ENCODE measurements at regions not wholly inside any gene's neighbourhood (a gene's known extent, or its start where the extent isn't known, plus 50 kb on each side); places are given as distances from the start of the nearest gene placed in this dataset.

GRCh38 chr2:40964509-40965250, 512.8 kb upstream of the SLC8A1 start:
- no peak overlapping the region for H3K4me3 ChIP-seq (ENCODE audit: low read depth, low read length)
- no peak for TF ChIP-seq CTCF (conservative IDR thresholded peaks at IDR 0.05; ENCODE audit: low read depth, low read length)
- no peak for DNase-seq (ENCODE audit: low read depth)

DNA sequence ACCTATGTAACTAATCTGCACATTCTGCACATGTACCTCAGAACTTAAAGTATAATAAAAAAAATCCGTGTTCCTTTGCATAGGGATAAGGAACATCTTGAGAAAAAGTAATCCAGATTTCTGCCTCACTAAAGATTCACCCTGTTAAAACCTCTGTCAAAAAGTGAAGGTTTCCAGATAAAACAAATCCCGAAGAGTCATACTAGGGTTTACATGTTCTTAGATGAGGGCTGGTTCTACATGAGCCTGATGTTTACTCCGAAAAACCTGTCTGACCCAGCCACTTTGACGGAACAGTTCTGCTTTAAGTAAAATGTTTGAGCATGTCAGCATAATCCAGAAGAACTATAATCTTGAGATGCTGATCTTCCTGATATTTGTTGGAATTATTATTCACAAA, 515.6 kb upstream of the SLC8A1 start:
- no peak overlapping the region for H3K4me3 ChIP-seq (ENCODE audit: low read depth, low read length)
- no peak for DNase-seq (ENCODE audit: low read depth)
- TF ChIP-seq CTCF (conservative IDR thresholded peaks at IDR 0.05; ENCODE audit: low read depth, low read length), result no peak

- no peak overlapping the region for H3K4me3 ChIP-seq (ENCODE audit: low read depth, low read length)
- no peak for TF ChIP-seq CTCF (conservative IDR thresholded peaks at IDR 0.05; ENCODE audit: low read depth, low read length)
- DNase-seq (ENCODE audit: low read depth), result no peak
These were observed 523.3 kb upstream of the SLC8A1 start for GRCh38 chr2:40975151-40975550.

GRCh38 chr2:40997362-40997761, 545.5 kb upstream of the SLC8A1 start:
- TF ChIP-seq CTCF (conservative IDR thresholded peaks at IDR 0.05; ENCODE audit: low read depth, low read length), result no peak
- H3K4me3 ChIP-seq (ENCODE audit: low read depth, low read length), result no peak overlapping the region
- DNase-seq (ENCODE audit: low read depth), result no peak

GRCh38 chr2:41000374-41000773, 548.5 kb upstream of the SLC8A1 start:
- H3K4me3 ChIP-seq (ENCODE audit: low read depth, low read length), result no peak overlapping the region
- TF ChIP-seq CTCF (conservative IDR thresholded peaks at IDR 0.05; ENCODE audit: low read depth, low read length), result no peak
- DNase-seq (ENCODE audit: low read depth), result no peak

GRCh38 chr2:41000906-41001305, 549.0 kb upstream of the SLC8A1 start:
- TF ChIP-seq CTCF (conservative IDR thresholded peaks at IDR 0.05; ENCODE audit: low read depth, low read length), result no peak
- DNase-seq (ENCODE audit: low read depth), result no peak
- no peak overlapping the region for H3K4me3 ChIP-seq (ENCODE audit: low read depth, low read length)

GRCh38 chr2:41004700-41005099, 552.8 kb upstream of the SLC8A1 start:
- DNase-seq (ENCODE audit: low read depth), result no peak
- TF ChIP-seq CTCF (conservative IDR thresholded peaks at IDR 0.05; ENCODE audit: low read depth, low read length), result no peak
- no peak overlapping the region for H3K4me3 ChIP-seq (ENCODE audit: low read depth, low read length)
